Ectodermal cell (in vitro differentiated cells): ENCODE measurements at regions not wholly inside any gene's neighbourhood (a gene's known extent, or its start where the extent isn't known, plus 50 kb on each side); places are given as distances from the start of the nearest gene placed in this dataset.

Experiments
- H3K27ac ChIP-seq: 2 replicates; pipeline ENCODE4 v1.7.0; 2013; ENCODE audit warnings: mild to moderate bottlenecking, low read depth, low read length; ENCODE audit not compliant: insufficient read depth, poor library complexity, severe bottlenecking
- H3K27me3 ChIP-seq: 2 replicates; pipeline ENCODE4 v1.7.0; 2013; ENCODE audit warnings: mild to moderate bottlenecking, low read length; ENCODE audit not compliant: insufficient read depth, control insufficient read depth, poor library complexity, severe bottlenecking
- H3K36me3 ChIP-seq: one replicate; pipeline ENCODE4 v1.7.0; 2013; ENCODE audit warnings: low read length; ENCODE audit not compliant: control insufficient read depth, insufficient read depth
- H3K4me1 ChIP-seq: one replicate; pipeline ENCODE4 v1.7.0; 2013; ENCODE audit warnings: low read length; ENCODE audit not compliant: control insufficient read depth, insufficient read depth
- H3K4me3 ChIP-seq: 2 replicates; pipeline ENCODE4 v1.7.0; 2013; ENCODE audit warnings: low read depth, low read length, control low read depth; ENCODE audit not compliant: insufficient read depth
- H3K9me3 ChIP-seq: 2 replicates; pipeline ENCODE4 v1.7.0; 2013; ENCODE audit warnings: mild to moderate bottlenecking, low read length, moderate library complexity; ENCODE audit not compliant: control insufficient read depth
- WGBS, 2 experiments: methylation state at CpG; one replicate each; pipeline ENCODE4 v1.1.7; 2013; ENCODE audit warnings: missing lambda C conversion rate in 2 of 2; 5-methylcytosine and 5-hydroxymethylcytosine counted together

DNA sequence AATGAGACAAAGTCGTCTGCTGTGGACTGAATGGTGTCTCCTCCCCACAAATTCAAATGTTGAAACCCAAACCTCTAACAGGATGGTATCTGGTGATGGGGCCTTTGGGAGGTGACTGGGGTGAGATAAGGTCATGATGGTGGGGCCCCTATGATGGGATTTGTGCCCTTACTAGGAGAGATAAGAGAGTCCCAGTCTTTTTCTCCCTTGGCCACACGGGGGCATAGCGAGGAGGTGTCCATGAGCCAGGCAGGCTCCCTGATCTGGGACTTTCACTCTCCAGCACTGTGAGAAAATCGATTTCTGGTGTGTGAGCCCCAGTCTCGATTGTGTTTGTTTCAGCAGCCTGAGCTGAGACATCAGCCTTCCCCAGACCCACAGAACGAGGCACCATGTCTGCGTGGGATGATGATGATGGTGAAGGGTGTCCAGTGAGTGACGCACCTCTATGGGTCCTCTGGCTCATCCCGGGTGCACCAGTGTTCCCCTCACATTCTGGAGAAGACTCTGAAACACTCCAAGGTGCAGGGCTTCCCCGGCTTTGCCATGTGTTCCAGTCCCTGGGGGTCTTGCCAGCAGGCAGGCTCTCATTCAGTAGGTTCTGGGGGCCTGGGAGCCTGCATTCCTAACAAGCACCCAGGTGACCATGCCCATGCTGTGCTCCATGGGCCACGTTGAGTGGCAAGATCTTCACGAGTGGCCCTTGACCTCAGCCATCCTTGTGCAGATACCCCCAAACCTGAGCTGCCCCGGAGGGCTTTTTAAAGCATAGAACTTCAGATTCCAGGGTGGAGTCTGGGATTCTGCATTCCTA lies 363.0 kb downstream of the CTTN start:
- Histone ChIP-seq H3K27me3 (peaks cover under 1% of the 10 kb centered on the region), H3K4me3 (no peak overlapping the region), H3K36me3 (no peaks in the 10 kb centered on the region), H3K9me3 (no peaks in the 10 kb centered on the region), H3K27ac (no peak overlapping the region), H3K4me1 (peaks cover 7% of the 10 kb centered on the region)
- 86 to 87% methylated on average over 13 of the region's 13 CpGs for WGBS, 2 experiments

DNA sequence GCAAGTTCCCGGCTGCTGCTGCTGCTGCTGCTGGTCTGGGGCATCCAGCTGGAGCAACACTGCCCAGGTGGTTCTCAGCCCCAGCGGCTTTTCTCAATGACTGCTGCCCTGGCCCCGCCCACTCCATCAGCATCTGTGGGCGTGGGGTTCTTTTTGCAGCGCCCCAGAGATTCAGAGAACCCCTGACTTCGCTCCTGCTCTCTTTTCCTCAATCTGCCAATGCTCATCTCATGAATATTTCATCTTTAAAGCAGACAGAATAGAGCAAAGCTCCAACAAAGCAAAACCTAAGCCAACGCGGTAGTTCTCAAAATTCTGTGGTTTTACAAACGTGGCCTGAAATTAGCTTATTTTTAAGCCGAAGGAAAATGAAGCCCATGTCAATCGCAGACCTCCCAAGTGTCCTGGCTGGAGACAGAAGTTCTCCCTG lies 363.6 kb downstream of the CTTN start:
- Histone ChIP-seq H3K9me3 (no peaks in the 10 kb centered on the region), H3K27ac (no peak overlapping the region), H3K4me3 (no peak overlapping the region), H3K4me1 (peaks cover 7% of the 10 kb centered on the region), H3K27me3 (no peaks in the 10 kb centered on the region), H3K36me3 (no peaks in the 10 kb centered on the region)
- WGBS, 2 experiments: 76 to 78% methylated on average over 11 of the region's 11 CpGs

DNA sequence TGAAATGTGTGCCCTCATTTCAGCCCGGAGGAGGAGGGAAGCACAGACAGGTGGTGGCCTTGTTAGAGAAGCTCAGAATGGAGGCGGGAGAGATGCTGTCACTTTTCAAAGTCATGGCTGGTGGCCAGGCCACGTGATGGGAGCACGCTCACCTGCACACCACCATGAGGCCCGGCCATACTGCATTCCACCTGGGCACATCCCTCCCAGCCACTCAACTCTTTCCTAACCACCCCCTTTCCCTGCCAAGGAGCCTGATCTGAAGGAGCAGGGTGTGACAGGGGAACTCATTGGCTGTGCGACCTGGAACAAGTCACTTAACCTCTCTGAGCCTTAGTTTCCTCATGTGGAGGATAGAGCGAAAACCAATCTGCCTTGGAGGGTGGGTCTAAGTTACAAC lies 364.5 kb downstream of the CTTN start:
- no peak overlapping the region for H3K27ac ChIP-seq
- H3K9me3 ChIP-seq: no peaks in the 10 kb centered on the region
- peaks cover 7% of the 10 kb centered on the region for H3K4me1 ChIP-seq
- no peaks in the 10 kb centered on the region for H3K36me3 ChIP-seq
- WGBS, 2 experiments: 95 to 98% methylated on average over 7 of the region's 7 CpGs
- no peak overlapping the region for H3K4me3 ChIP-seq
- no peaks in the 10 kb centered on the region for H3K27me3 ChIP-seq

DNA sequence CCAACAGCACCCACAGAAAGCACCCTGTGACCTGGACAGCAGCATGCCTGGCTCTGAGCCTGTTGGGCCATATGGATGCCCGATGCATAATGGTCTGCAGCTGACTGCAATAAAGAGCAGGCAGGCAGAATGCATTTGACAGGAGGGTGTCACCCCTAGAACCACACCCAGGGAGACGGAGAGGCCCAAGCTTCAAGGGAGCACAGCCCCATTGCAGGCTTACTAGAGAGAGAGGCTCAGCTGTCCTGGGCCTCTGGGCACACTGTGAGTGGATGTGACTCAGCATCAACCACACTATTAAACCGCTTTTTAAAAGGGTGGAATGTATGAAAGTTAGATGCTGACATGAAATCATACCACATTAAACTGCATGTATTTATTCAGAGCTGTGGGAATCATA lies 365.3 kb downstream of the CTTN start:
- Histone ChIP-seq H3K27me3 (no peaks in the 10 kb centered on the region), H3K27ac (no peak overlapping the region), H3K36me3 (no peaks in the 10 kb centered on the region), H3K4me1 (peaks cover 7% of the 10 kb centered on the region), H3K9me3 (no peaks in the 10 kb centered on the region), H3K4me3 (no peak overlapping the region)
- WGBS, 2 experiments: 90 to 96% methylated on average over 2 to 3 of the region's 3 CpGs

DNA sequence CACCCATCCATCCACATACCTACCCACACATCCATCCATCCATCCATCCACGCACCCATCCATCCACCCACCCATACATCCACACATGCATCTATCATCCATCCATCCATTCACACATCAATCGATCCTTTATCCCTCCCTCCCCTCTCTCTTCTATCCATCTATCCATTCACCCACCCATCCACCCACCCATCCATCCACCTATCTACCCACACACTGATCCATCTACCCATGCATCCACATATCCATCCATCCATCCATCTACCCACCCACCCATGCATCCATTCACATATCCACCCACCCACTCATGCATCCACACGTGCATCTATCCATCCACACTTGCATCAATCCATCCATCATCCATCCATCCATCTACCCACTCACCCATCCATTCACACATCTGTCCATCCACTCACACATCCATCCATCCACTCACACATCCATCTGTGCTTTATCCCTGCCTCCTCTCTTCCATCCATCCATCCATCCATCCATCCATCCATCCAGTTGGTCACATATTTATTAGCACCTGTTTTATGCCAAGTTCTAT lies 366.1 kb downstream of the CTTN start:
- 86 to 89% methylated on average over 3 of the region's 3 CpGs for WGBS, 2 experiments
- H3K27me3 ChIP-seq: no peaks in the 10 kb centered on the region
- H3K4me3 ChIP-seq: no peak overlapping the region
- H3K36me3 ChIP-seq: no peaks in the 10 kb centered on the region
- peaks cover 7% of the 10 kb centered on the region for H3K4me1 ChIP-seq
- H3K27ac ChIP-seq: no peak overlapping the region
- H3K9me3 ChIP-seq: no peaks in the 10 kb centered on the region

DNA sequence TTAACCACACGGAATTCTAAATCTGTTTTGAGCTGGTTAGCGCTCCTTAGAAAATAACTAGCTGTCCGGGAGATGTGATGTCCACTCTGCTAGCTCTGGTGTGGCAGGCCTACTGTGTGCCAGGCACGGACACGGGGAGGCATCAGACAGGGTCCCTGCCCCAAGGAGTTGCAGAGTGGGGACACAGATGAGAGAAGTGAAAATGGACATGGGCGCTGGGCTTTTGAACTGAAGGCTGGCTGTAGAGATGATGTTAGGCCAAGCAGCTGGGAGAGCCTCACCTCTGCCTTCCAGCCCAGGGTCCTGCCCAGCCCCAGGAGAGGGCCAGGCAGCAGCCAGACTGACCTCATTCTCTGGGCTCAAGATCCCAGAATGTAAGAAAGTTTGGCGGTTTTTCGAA lies 368.6 kb downstream of the CTTN start:
- Histone ChIP-seq H3K27ac (no peak overlapping the region), H3K4me3 (no peak overlapping the region), H3K36me3 (no peaks in the 10 kb centered on the region), H3K4me1 (peaks cover 3% of the 10 kb centered on the region), H3K27me3 (no peaks in the 10 kb centered on the region), H3K9me3 (no peaks in the 10 kb centered on the region)
- 91 to 95% methylated on average over 8 of the region's 8 CpGs for WGBS, 2 experiments

DNA sequence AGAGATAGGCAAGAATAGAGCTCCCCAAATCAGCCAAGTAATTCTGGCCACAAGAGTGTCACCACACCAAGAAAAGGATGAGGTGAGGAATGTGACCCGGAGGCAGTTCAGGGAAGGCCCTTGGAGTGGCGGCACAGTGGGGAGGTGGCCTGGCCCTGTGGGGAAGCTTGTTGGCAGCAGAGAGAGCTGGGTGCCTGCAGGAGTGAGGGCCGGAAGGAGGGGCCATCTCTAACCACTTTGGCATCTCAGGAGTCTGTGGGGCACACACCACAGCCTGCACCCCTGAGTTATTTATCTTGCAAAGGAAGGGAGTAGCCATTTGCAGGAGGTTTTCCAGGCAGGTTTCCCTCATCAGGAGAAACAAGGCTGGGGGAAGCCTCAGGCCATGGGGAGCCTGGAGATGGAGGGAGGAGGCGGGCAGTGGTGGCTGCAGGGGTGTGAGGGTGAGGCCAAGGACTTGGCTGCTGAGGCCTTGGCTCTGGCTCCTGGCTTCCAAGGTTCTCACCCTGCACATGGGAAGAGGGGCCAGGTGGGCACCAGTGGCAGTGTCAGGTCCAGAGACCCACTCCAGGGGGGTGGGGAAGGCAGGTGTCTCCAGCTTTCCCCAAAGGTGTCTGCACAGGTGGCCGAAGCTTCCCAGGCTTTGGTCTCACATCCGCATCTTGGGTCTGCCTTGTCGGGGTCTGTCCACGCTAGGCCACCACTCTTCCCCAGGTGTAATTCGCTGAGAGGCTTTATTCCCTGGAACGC lies 370.2 kb downstream of the CTTN start:
- H3K4me1 ChIP-seq: no peaks in the 10 kb centered on the region
- no peaks in the 10 kb centered on the region for H3K36me3 ChIP-seq
- H3K9me3 ChIP-seq: no peaks in the 10 kb centered on the region
- H3K4me3 ChIP-seq: no peak overlapping the region
- no peak overlapping the region for H3K27ac ChIP-seq
- H3K27me3 ChIP-seq: no peaks in the 10 kb centered on the region
- 97% methylated on average over 10 of the region's 10 CpGs for WGBS, 2 experiments

DNA sequence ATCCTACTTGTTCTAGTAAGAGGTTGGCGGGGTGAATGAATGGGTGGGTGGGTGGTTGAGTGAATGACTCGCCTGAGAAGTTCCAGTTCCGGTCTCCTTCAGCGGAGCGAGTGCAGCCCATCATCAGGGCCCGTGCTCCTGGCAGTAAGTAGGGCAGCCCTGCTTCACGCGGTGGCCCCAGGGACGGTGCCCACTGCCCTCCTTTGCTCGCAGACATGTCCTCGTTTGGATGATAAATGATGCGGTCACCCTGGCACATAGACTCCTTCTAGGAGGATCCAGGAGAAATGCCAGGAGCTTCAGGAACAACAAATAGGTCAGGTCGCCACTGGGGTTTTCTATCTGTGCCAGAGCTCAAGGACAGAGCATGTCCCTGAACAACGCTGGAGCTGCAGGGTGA lies 370.8 kb downstream of the CTTN start:
- H3K9me3 ChIP-seq: no peaks in the 10 kb centered on the region
- no peak overlapping the region for H3K27ac ChIP-seq
- no peaks in the 10 kb centered on the region for H3K4me1 ChIP-seq
- no peaks in the 10 kb centered on the region for H3K36me3 ChIP-seq
- 88% methylated on average over 14 of the region's 14 CpGs for WGBS, 2 experiments
- no peak overlapping the region for H3K4me3 ChIP-seq
- no peaks in the 10 kb centered on the region for H3K27me3 ChIP-seq

DNA sequence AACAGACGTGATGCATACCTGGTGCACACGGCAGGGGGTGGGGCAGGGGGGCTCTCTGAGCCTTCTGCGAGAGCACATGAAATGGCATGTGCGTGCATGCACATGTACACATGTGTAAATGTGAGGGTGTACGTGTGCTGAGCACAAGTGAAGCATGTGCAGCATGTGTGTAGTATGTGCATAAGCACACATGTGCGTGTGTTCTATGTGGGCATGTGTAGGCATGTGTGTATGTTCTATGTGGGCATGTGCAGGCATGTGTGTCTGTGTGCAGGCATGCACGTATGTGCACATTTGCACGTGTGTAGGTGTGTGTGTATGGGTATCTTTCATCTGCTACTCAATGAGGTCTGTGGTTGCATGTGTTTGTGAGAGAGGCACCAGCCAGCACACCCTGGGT lies 371.2 kb downstream of the CTTN start:
- Histone ChIP-seq H3K4me1 (no peaks in the 10 kb centered on the region), H3K27ac (no peak overlapping the region), H3K9me3 (no peaks in the 10 kb centered on the region), H3K27me3 (no peaks in the 10 kb centered on the region), H3K36me3 (no peaks in the 10 kb centered on the region), H3K4me3 (no peak overlapping the region)
- 91 to 94% methylated on average over 8 of the region's 8 CpGs for WGBS, 2 experiments

DNA sequence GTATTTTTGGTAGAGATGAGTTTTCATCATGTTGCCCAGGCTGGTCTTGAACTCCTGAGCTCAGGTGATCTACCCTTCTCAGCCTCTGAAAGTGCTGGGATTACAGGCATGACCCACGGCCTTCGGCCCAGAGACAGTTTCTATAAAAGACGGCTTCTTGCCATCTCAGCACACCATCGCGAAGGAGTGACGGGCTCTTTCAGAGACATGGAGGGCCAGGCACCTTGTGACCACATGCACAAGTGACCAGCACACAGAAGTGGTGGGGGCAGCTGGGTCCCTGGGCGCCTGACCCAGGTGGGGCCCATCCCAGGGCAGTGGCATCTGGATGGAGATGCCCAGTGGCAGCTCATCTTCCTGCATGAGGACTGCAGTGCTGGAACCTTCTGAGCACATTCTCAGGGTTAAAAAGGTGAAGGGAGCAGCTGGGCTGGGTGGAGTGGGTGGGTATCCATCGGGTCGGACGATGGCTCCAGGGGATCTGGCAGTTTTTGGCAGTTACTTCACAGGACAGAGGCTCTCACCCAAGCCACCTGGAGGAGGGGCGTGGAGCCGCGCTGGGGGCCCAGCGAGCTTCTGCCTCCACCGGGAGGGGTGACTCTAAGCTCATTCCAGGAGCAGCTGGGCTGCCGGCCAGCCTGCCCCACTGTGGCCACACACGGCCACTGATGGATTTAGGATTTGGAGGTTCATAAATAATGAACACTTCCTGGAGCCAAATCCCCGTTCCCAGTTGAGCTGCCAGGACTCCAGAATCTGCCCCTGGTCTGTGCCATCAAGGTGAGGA lies 373.0 kb downstream of the CTTN start:
- Histone ChIP-seq H3K36me3 (no peaks in the 10 kb centered on the region), H3K9me3 (no peaks in the 10 kb centered on the region), H3K4me1 (no peaks in the 10 kb centered on the region), H3K27ac (no peak overlapping the region), H3K4me3 (no peak overlapping the region), H3K27me3 (no peaks in the 10 kb centered on the region)
- 90 to 93% methylated on average over 18 of the region's 18 CpGs for WGBS, 2 experiments
